Body of pancreas (tissue), 4 donors: ENCODE measurements at regions not wholly inside any gene's neighbourhood (a gene's known extent, or its start where the extent isn't known, plus 50 kb on each side); places are given as distances from the start of the nearest gene placed in this dataset.

Experiments used
- ATAC-seq: fragments of 150-250 bp; one replicate; pipeline ENCODE4 v1.9.1; 2016
- DNase-seq, 4 donors: peaks; one replicate each; pipeline ENCODE4 v3.0.0-alpha.2; 2019
- H3K27ac ChIP-seq, 4 donors: fragments of 200-600 bp; sonication (generic); 1 replicate in 3 of 4; 2 replicates in 1 of 4; pipeline versions ENCODE4 v1.5.1 to v1.6.1; 2016 to 2019; ENCODE audit warnings: mild to moderate bottlenecking in 1 of 4, mixed read lengths in 1 of 4, moderate library complexity in 1 of 4
- H3K27me3 ChIP-seq, 2 donors: fragments of 200-600 bp; sonication (generic); one replicate each; pipeline ENCODE4 v1.6.0; 2016; ENCODE audit warnings: mild to moderate bottlenecking in 1 of 2
- H3K36me3 ChIP-seq, 2 donors: fragments of 200-600 bp; sonication (generic); replicated peaks in 1 of 2; 2 replicates each; pipeline ENCODE4 v1.5.1; 2016; ENCODE audit warnings: low read depth in 2 of 2; ENCODE audit not compliant: insufficient read depth in 1 of 2
- H3K4me1 ChIP-seq: fragments of 200-600 bp; sonication (generic); one replicate; pipeline ENCODE4 v1.6.0; 2016
- H3K4me3 ChIP-seq, 2 donors: fragments of 200-600 bp; sonication (generic); 1 replicate in 1 of 2; 2 replicates in 1 of 2; pipeline ENCODE4 v1.5.1; 2016 to 2019
- H3K9me3 ChIP-seq, 3 donors: fragments of 200-600 bp; sonication (generic); 1 replicate in 2 of 3; 2 replicates in 1 of 3; pipeline ENCODE4 v1.5.1; 2016
- CTCF ChIP-seq, 7 experiments: fragments of 450-650 bp in 4 of 7; fragments of 200-600 bp in 3 of 7; sonication (generic) in 3 of 7; IDR thresholded peaks; one replicate each; pipeline ENCODE4 v1.5.1; 2016 to 2019; ENCODE audit warnings: antibody characterized with exemption in 7 of 7
- POLR2A ChIP-seq, 3 donors: fragments of 450-650 bp; IDR thresholded peaks; one replicate each; pipeline ENCODE4 v1.6.1; 2016; ENCODE audit warnings: antibody characterized with exemption in 3 of 3, mild to moderate bottlenecking in 2 of 3
- WGBS, 2 donors: methylation state at CpG; one replicate each; pipeline ENCODE4 v1.1.5; 2017; 5-methylcytosine and 5-hydroxymethylcytosine counted together
- intact Hi-C: fragments of 100-400 bp; cut with DNase I; formaldehyde crosslinking; loops from one replicate; pipeline ENCODE4 v1.15.1; 2023

- Histone ChIP-seq H3K27ac (no peak overlapping the region), H3K4me1 (no peaks in the 10 kb centered on the region), H3K4me3 (no peak overlapping the region), H3K36me3 (no peaks in the 10 kb centered on the region), H3K27me3 (no peaks in the 10 kb centered on the region), H3K9me3 (no peaks in the 10 kb centered on the region)
- 68 to 70% methylated on average over 7 of the region's 7 CpGs for WGBS, 2 donors
- DNase-seq (no peak), ATAC-seq (no peak)
- TF ChIP-seq CTCF (IDR thresholded peaks at IDR 0.05) (no peak), POLR2A (IDR thresholded peaks at IDR 0.05) (no peak)
- intact Hi-C loops, result no loop called here
Measured at GRCh38 chr21:17427157-17427556, 85.7 kb upstream of the CXADR start.

- no peak for TF ChIP-seq CTCF (IDR thresholded peaks at IDR 0.05)
- TF ChIP-seq POLR2A (IDR thresholded peaks at IDR 0.05), result no peak
Measured at GRCh38 chr21:17427831-17428483, 84.9 kb upstream of the CXADR start.

GRCh38 chr21:17428484-17428869, 84.4 kb upstream of the CXADR start:
- H3K4me3 ChIP-seq, result no peak overlapping the region
- WGBS, 2 donors, result 88% methylated on average over 5 of the region's 5 CpGs
- H3K4me1 ChIP-seq, result no peaks in the 10 kb centered on the region
- no peaks in the 10 kb centered on the region for H3K27me3 ChIP-seq
- H3K36me3 ChIP-seq, result no peaks in the 10 kb centered on the region
- intact Hi-C loops, result no loop called here
- DNase-seq (no peak), ATAC-seq (no peak)
- TF ChIP-seq CTCF (IDR thresholded peaks at IDR 0.05) (no peak), POLR2A (IDR thresholded peaks at IDR 0.05) (no peak)
- H3K27ac ChIP-seq, result no peak overlapping the region
- H3K9me3 ChIP-seq, result no peaks in the 10 kb centered on the region

More at GRCh38 chr21:17427831-17428483, 84.9 kb upstream of the CXADR start:
- ATAC-seq (no peak), DNase-seq (no peak)
- no peaks in the 10 kb centered on the region for H3K27me3 ChIP-seq
- H3K9me3 ChIP-seq, result no peaks in the 10 kb centered on the region
- H3K36me3 ChIP-seq, result no peaks in the 10 kb centered on the region
- WGBS, 2 donors, result 82 to 88% methylated on average over 10 of the region's 10 CpGs
- H3K27ac ChIP-seq, result no peak overlapping the region
- no peak overlapping the region for H3K4me3 ChIP-seq
- no peaks in the 10 kb centered on the region for H3K4me1 ChIP-seq
- intact Hi-C loops, result no loop called here

- no peak overlapping the region for H3K4me3 ChIP-seq
- no peaks in the 10 kb centered on the region for H3K36me3 ChIP-seq
- ATAC-seq (no peak), DNase-seq (no peak)
- no peaks in the 10 kb centered on the region for H3K4me1 ChIP-seq
- no peak for TF ChIP-seq POLR2A (IDR thresholded peaks at IDR 0.05)
- TF ChIP-seq CTCF (IDR thresholded peaks at IDR 0.05), result no peak
- intact Hi-C loops, result no loop called here
- 84 to 85% methylated on average over 5 of the region's 5 CpGs for WGBS, 2 donors
- no peaks in the 10 kb centered on the region for H3K9me3 ChIP-seq
- no peaks in the 10 kb centered on the region for H3K27me3 ChIP-seq
- H3K27ac ChIP-seq, result no peak overlapping the region
Measured at GRCh38 chr21:17428980-17429379, 83.9 kb upstream of the CXADR start.

- H3K9me3 ChIP-seq, result no peaks in the 10 kb centered on the region
- no peak overlapping the region for H3K27ac ChIP-seq
- intact Hi-C loops, result no loop called here
- no peaks in the 10 kb centered on the region for H3K27me3 ChIP-seq
- no peak for ATAC-seq
- 92 to 100% methylated on average over 2 to 3 of the region's 3 CpGs for WGBS, 2 donors
- H3K4me3 ChIP-seq, result no peak overlapping the region
- TF ChIP-seq POLR2A (IDR thresholded peaks at IDR 0.05), result no peak
- no peak for TF ChIP-seq CTCF (IDR thresholded peaks at IDR 0.05)
- no peaks in the 10 kb centered on the region for H3K4me1 ChIP-seq
- no peaks in the 10 kb centered on the region for H3K36me3 ChIP-seq
- DNase-seq, result no peak
Measured at GRCh38 chr21:17429936-17430335, 82.9 kb upstream of the CXADR start.
